B cell (primary cell): ENCODE measurements at regions not wholly inside any gene's neighbourhood (a gene's known extent, or its start where the extent isn't known, plus 50 kb on each side); places are given as distances from the start of the nearest gene placed in this dataset.

Experiments
- ATAC-seq: fragments of 200-7000 bp; cut with Tn5 transposase; one replicate; pipeline ENCODE4 v1.10.0; 2021; ENCODE audit warnings: low read depth, mild to moderate bottlenecking, moderate number of reproducible peaks, moderate library complexity
- CTCF ChIA-PET: fragments of 350-600 bp; sonication (Branson Sonifier 250); formaldehyde crosslinking; loops from one replicate; lab custom pipeline; 2021; ENCODE audit warnings: antibody characterized with exemption, inconsistent platforms; lab: Charles Lee
- POLR2A ChIA-PET: fragments of 350-600 bp; sonication (Branson Sonifier 250); formaldehyde crosslinking; loops from one replicate; lab custom pipeline; 2021; ENCODE audit warnings: antibody characterized with exemption; lab: Charles Lee
- DNase-seq: peaks from one replicate; pipeline ENCODE4 v3.0.0; 2013
- H2AFZ ChIP-seq: 2 replicates; pipeline ENCODE4 v1.6.1; 2012; ENCODE audit warnings: mild to moderate bottlenecking, low read depth, low read length; ENCODE audit not compliant: insufficient read depth, poor library complexity, severe bottlenecking
- H3K27ac ChIP-seq, 2 donors: 1 replicate in 1 of 2; 2 replicates in 1 of 2; pipeline ENCODE4 v1.5.1; 2012 to 2013; ENCODE audit warnings: low read length in 2 of 2, mild to moderate bottlenecking in 2 of 2, moderate library complexity in 1 of 2
- H3K27me3 ChIP-seq, 4 experiments: fragments of 200-600 bp in 1 of 4; sonication (generic) in 1 of 4; replicated peaks in 1 of 4; 1 replicate in 2 of 4; 2 replicates in 2 of 4; pipeline versions ENCODE4 v1.6.1 to v1.7.0; 2013 to 2016; ENCODE audit warnings: low read length in 3 of 4, mild to moderate bottlenecking in 2 of 4, mixed read lengths in 1 of 4, moderate library complexity in 1 of 4; ENCODE audit not compliant: insufficient read depth in 4 of 4, control insufficient read depth in 3 of 4; ENCODE audit errors: control extremely low read depth in 1 of 4
- H3K36me3 ChIP-seq, 2 experiments: replicated peaks in 1 of 2; 1 replicate in 1 of 2; 2 replicates in 1 of 2; pipeline versions ENCODE4 v1.6.1 to v1.7.1; 2013; ENCODE audit warnings: low read length in 1 of 2; ENCODE audit not compliant: insufficient read depth in 2 of 2, control insufficient read depth in 1 of 2; ENCODE audit errors: control extremely low read depth in 1 of 2, extremely low read depth in 1 of 2
- H3K4me1 ChIP-seq, 2 donors: fragments of 200-600 bp in 1 of 2; sonication (generic) in 1 of 2; 1 replicate in 1 of 2; 2 replicates in 1 of 2; pipeline versions ENCODE4 v1.5.1 to v1.6.1; 2013 to 2017; ENCODE audit warnings: low read length in 2 of 2; ENCODE audit not compliant: control insufficient read depth in 2 of 2, insufficient read depth in 2 of 2
- H3K4me2 ChIP-seq: replicated peaks from 2 replicates; pipeline ENCODE3; 2012; ENCODE audit warnings: mild to moderate bottlenecking, low read depth, low read length; ENCODE audit not compliant: poor library complexity, severe bottlenecking
- H3K4me3 ChIP-seq, 5 experiments: fragments of 200-600 bp in 1 of 5; sonication (generic) in 1 of 5; 1 replicate in 3 of 5; 2 replicates in 2 of 5; pipeline versions ENCODE4 v1.5.1 to v1.7.0; 2011 to 2016; ENCODE audit warnings: low read length in 4 of 5, mild to moderate bottlenecking in 4 of 5, low read depth in 2 of 5, control low read depth in 1 of 5, moderate library complexity in 1 of 5; ENCODE audit not compliant: insufficient read depth in 1 of 5; ENCODE audit errors: control extremely low read depth in 1 of 5, extremely low read depth in 1 of 5
- H3K79me2 ChIP-seq: fragments of 200-600 bp; sonication (generic); one replicate; pipeline ENCODE4 v1.6.0; 2016; ENCODE audit warnings: low read length; ENCODE audit not compliant: control insufficient read depth, insufficient read depth
- H3K9ac ChIP-seq: fragments of 200-600 bp; sonication (generic); 2 replicates; pipeline ENCODE4 v1.6.1; 2017; ENCODE audit warnings: mild to moderate bottlenecking, low read length, moderate library complexity
- H3K9me3 ChIP-seq, 3 donors: one replicate each; pipeline versions ENCODE4 v1.6.1 to v1.7.1; 2013; ENCODE audit warnings: low read length in 2 of 3; ENCODE audit not compliant: control insufficient read depth in 2 of 3, insufficient read depth in 1 of 3; ENCODE audit errors: control extremely low read depth in 1 of 3
- H4K20me1 ChIP-seq: 2 replicates; pipeline ENCODE4 v1.6.0; 2012; ENCODE audit warnings: mild to moderate bottlenecking, low read length; ENCODE audit not compliant: insufficient read depth, control insufficient read depth, poor library complexity, severe bottlenecking
- H3K27ac Mint-ChIP-seq: one replicate; pipeline ENCODE4 v1.8.0; 2021; ENCODE audit warnings: mixed read lengths
- H3K27me3 Mint-ChIP-seq: one replicate; pipeline ENCODE4 v1.8.0; 2021; ENCODE audit warnings: mixed read lengths
- H3K4me1 Mint-ChIP-seq: one replicate; pipeline ENCODE4 v1.8.0; 2021; ENCODE audit warnings: mixed read lengths
- H3K4me3 Mint-ChIP-seq: one replicate; pipeline ENCODE4 v1.8.0; 2021; ENCODE audit warnings: mixed read lengths
- H3K9me3 Mint-ChIP-seq: one replicate; pipeline ENCODE4 v1.8.0; 2022; ENCODE audit warnings: mixed read lengths; ENCODE audit not compliant: insufficient read depth
- CTCF ChIP-seq: fragments of 200-600 bp; IDR thresholded peaks from one replicate; pipeline ENCODE4 v1.8.0; 2022; ENCODE audit warnings: antibody characterized with exemption, mild to moderate bottlenecking
- EZH2 ChIP-seq: IDR thresholded peaks from 2 replicates; pipeline ENCODE4 v1.6.1; 2012; ENCODE audit warnings: borderline replicate concordance, low read depth, mild to moderate bottlenecking, moderate library complexity, low read length; ENCODE audit not compliant: insufficient read depth, poor library complexity, severe bottlenecking
- WGBS: methylation state at CpG from one replicate; pipeline ENCODE4 v1.1.5; 2013; ENCODE audit warnings: missing lambda C conversion rate; ENCODE audit not compliant: insufficient coverage; 5-methylcytosine and 5-hydroxymethylcytosine counted together
- intact Hi-C: fragments of 100-400 bp; cut with micrococcal nuclease; formaldehyde crosslinking; loops from one replicate; pipeline ENCODE4 v1.10.0; 2022

DNA sequence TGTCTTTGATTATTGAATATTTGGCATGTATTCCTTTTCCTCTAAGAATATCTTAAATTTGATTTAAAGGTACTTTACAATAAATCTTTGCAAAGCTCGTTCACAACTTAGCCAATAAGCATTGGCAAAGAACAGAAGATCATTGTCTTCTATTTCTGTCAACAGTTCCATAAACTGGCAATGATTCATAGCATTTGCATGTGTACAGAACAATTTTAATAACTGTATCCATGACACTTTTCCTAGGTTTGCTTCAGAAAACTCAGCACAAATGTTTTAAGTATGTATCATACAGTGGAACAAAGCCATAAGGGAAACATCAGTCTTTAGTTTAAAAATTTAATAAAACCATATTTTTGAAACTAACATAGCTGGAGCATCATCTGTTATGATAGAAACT lies 462.7 kb upstream of the RPS6KA3 start:
- Histone ChIP-seq H4K20me1 (no peaks in the 10 kb centered on the region), H3K36me3 (no peaks in the 10 kb centered on the region), H3K4me1 (no peaks in the 10 kb centered on the region), H3K9me3 (no peaks in the 10 kb centered on the region), H3K27ac (no peak overlapping the region), H3K9ac (no peak overlapping the region), H3K4me2 (no peak overlapping the region), H2AFZ (no peak overlapping the region), H3K4me3 (no peak overlapping the region), H3K79me2 (no peaks in the 10 kb centered on the region), H3K27me3 (no peaks in the 10 kb centered on the region)
- Mint-ChIP-seq H3K27me3 (no peaks in the 10 kb centered on the region), H3K4me1 (no peaks in the 10 kb centered on the region), H3K27ac (no peak overlapping the region), H3K4me3 (no peak overlapping the region), H3K9me3 (no peaks in the 10 kb centered on the region)
- ChIA-PET CTCF (no interaction called here), POLR2A (no interaction called here)
- ATAC-seq (no peak), DNase-seq (no peak)
- intact Hi-C loops, result no loop called here
- TF ChIP-seq EZH2, result no peak
- no peak for TF ChIP-seq CTCF
- no CpG with 5 or more reads among the region's 1 CpG for WGBS

- Histone ChIP-seq H3K4me3 (no peak overlapping the region), H3K27me3 (no peaks in the 10 kb centered on the region), H3K36me3 (no peaks in the 10 kb centered on the region), H4K20me1 (no peaks in the 10 kb centered on the region), H3K27ac (no peak overlapping the region), H2AFZ (no peak overlapping the region), H3K9ac (no peak overlapping the region), H3K4me2 (no peak overlapping the region), H3K4me1 (no peaks in the 10 kb centered on the region), H3K9me3 (no peaks in the 10 kb centered on the region), H3K79me2 (no peaks in the 10 kb centered on the region)
- H3K9me3 Mint-ChIP-seq, result no peaks in the 10 kb centered on the region
- WGBS, result no CpG with 5 or more reads among the region's 1 CpG
- ChIA-PET POLR2A (no interaction called here), CTCF (no interaction called here)
- no peak for TF ChIP-seq CTCF
- TF ChIP-seq EZH2, result no peak
- intact Hi-C loops, result no loop called here
- DNase-seq (no peak), ATAC-seq (no peak)
- H3K4me3 Mint-ChIP-seq, result no peak overlapping the region
- no peaks in the 10 kb centered on the region for H3K4me1 Mint-ChIP-seq
- H3K27me3 Mint-ChIP-seq, result no peaks in the 10 kb centered on the region
- no peak overlapping the region for H3K27ac Mint-ChIP-seq
Measured at GRCh38 chrX:20727447-20727846, 460.7 kb upstream of the RPS6KA3 start.
